ENCODE measurements at regions not wholly inside any gene's neighbourhood (a gene's known extent, or its start where the extent isn't known, plus 50 kb on each side); places are given as distances from the start of the nearest gene placed in this dataset.

GRCh38 chr3:5687230-5687629, 499.7 kb downstream of the EDEM1 start:
- no peak for TF ChIP-seq CGGBP1 (CRISPR knock-in tag; IDR thresholded peaks at IDR 0.05)
- TF ChIP-seq YY1 (IDR thresholded peaks at IDR 0.05; ENCODE audit: borderline replicate concordance in 1 of 3, control insufficient read depth in 1 of 3, extremely low read depth in 1 of 3, insufficient read depth in 3 of 3, insufficient read length in 1 of 3, insufficient replicate concordance in 2 of 3, low read depth in 1 of 3, low read length in 2 of 3) = no peak
- no peak for TF ChIP-seq USF2 (CRISPR knock-in tag; IDR thresholded peaks at IDR 0.05)
- TF ChIP-seq SMC3 (conservative IDR thresholded peaks at IDR 0.05; ENCODE audit: insufficient read depth, low read depth, low read length) = no peak
- TF ChIP-seq, protein P1, sequence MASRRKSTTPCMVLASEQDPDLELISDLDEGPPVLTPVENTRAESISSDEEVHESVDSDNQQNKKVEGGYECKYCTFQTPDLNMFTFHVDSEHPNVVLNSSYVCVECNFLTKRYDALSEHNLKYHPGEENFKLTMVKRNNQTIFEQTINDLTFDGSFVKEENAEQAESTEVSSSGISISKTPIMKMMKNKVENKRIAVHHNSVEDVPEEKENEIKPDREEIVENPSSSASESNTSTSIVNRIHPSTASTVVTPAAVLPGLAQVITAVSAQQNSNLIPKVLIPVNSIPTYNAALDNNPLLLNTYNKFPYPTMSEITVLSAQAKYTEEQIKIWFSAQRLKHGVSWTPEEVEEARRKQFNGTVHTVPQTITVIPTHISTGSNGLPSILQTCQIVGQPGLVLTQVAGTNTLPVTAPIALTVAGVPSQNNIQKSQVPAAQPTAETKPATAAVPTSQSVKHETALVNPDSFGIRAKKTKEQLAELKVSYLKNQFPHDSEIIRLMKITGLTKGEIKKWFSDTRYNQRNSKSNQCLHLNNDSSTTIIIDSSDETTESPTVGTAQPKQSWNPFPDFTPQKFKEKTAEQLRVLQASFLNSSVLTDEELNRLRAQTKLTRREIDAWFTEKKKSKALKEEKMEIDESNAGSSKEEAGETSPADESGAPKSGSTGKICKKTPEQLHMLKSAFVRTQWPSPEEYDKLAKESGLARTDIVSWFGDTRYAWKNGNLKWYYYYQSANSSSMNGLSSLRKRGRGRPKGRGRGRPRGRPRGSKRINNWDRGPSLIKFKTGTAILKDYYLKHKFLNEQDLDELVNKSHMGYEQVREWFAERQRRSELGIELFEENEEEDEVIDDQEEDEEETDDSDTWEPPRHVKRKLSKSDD (conservative IDR thresholded peaks at IDR 0.05; ENCODE audit: low read length) = no peak
- no peak for TF ChIP-seq BHLHE40 (IDR thresholded peaks at IDR 0.05; ENCODE audit: low read length)
- no peak for TF ChIP-seq TARDBP (IDR thresholded peaks at IDR 0.05)
- TF ChIP-seq, protein P2, sequence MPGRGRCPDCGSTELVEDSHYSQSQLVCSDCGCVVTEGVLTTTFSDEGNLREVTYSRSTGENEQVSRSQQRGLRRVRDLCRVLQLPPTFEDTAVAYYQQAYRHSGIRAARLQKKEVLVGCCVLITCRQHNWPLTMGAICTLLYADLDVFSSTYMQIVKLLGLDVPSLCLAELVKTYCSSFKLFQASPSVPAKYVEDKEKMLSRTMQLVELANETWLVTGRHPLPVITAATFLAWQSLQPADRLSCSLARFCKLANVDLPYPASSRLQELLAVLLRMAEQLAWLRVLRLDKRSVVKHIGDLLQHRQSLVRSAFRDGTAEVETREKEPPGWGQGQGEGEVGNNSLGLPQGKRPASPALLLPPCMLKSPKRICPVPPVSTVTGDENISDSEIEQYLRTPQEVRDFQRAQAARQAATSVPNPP (IDR thresholded peaks at IDR 0.05; ENCODE audit: borderline replicate concordance, insufficient read depth, insufficient read length) = no peak
- TF ChIP-seq ZNF24 (IDR thresholded peaks at IDR 0.05) = no peak
- TF ChIP-seq, protein P3, sequence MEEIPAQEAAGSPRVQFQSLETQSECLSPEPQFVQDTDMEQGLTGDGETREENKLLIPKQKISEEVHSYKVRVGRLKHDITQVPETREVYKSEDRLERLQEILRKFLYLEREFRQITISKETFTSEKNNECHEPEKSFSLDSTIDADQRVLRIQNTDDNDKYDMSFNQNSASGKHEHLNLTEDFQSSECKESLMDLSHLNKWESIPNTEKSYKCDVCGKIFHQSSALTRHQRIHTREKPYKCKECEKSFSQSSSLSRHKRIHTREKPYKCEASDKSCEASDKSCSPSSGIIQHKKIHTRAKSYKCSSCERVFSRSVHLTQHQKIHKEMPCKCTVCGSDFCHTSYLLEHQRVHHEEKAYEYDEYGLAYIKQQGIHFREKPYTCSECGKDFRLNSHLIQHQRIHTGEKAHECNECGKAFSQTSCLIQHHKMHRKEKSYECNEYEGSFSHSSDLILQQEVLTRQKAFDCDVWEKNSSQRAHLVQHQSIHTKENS (CRISPR knock-in tag; IDR thresholded peaks at IDR 0.05) = no peak
- no peak for TF ChIP-seq MAFK (IDR thresholded peaks at IDR 0.05; ENCODE audit: low read length)
- TF ChIP-seq RBM17 (IDR thresholded peaks at IDR 0.05; ENCODE audit: borderline replicate concordance, low read depth, low read length) = no peak
